ENCODE measurements at regions not wholly inside any gene's neighbourhood (a gene's known extent, or its start where the extent isn't known, plus 50 kb on each side); places are given as distances from the start of the nearest gene placed in this dataset.

- no peak for TF ChIP-seq CHD7 (IDR thresholded peaks at IDR 0.05; ENCODE audit: insufficient replicate concordance, low read length)
- TF ChIP-seq FOSL1 (IDR thresholded peaks at IDR 0.05; ENCODE audit: insufficient read depth, low read depth, low read length), result no peak
- no peak for TF ChIP-seq RAD21 (IDR thresholded peaks at IDR 0.05 in 1 of 2, conservative IDR thresholded peaks at IDR 0.05 in 1 of 2; ENCODE audit: low read depth in 2 of 2, low read length in 2 of 2)
- TF ChIP-seq CBX8 (IDR thresholded peaks at IDR 0.05; ENCODE audit: borderline replicate concordance, low read depth, low read length), result no peak
- TF ChIP-seq EGR1 (IDR thresholded peaks at IDR 0.05; ENCODE audit: borderline replicate concordance, low read depth, low read length), result no peak
- no peak for TF ChIP-seq KDM1A (IDR thresholded peaks at IDR 0.05; ENCODE audit: borderline replicate concordance, low read length)
- TF ChIP-seq, protein P1, sequence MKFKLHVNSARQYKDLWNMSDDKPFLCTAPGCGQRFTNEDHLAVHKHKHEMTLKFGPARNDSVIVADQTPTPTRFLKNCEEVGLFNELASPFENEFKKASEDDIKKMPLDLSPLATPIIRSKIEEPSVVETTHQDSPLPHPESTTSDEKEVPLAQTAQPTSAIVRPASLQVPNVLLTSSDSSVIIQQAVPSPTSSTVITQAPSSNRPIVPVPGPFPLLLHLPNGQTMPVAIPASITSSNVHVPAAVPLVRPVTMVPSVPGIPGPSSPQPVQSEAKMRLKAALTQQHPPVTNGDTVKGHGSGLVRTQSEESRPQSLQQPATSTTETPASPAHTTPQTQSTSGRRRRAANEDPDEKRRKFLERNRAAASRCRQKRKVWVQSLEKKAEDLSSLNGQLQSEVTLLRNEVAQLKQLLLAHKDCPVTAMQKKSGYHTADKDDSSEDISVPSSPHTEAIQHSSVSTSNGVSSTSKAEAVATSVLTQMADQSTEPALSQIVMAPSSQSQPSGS (IDR thresholded peaks at IDR 0.05; ENCODE audit: low read length), result no peak
- no peak for TF ChIP-seq ZNF274 (IDR thresholded peaks at IDR 0.05; ENCODE audit: borderline replicate concordance, extremely low read depth, low read length)
- TF ChIP-seq CTBP2 (IDR thresholded peaks at IDR 0.05; ENCODE audit: borderline replicate concordance, insufficient read depth, insufficient read length, low read length), result no peak
- TF ChIP-seq CBX5 (IDR thresholded peaks at IDR 0.05; ENCODE audit: low read depth, low read length), result no peak
These were observed 179.7 kb downstream of the ACKR3 start (continued) for GRCh38 chr2:236749346-236749745.

All from H1 (cell line).